GM21529 (cell line): ENCODE measurements at regions not wholly inside any gene's neighbourhood (a gene's known extent, or its start where the extent isn't known, plus 50 kb on each side); places are given as distances from the start of the nearest gene placed in this dataset.
A peak's percentile ranks its signal among the peaks of the same experiment; 100 is the strongest.

Source experiments
- ATAC-seq: cut with Tn5 transposase; IDR thresholded peaks from one replicate; pipeline ENCODE4 v1.9.1; 2021; ENCODE audit not compliant: unreplicated experiment

GRCh38 chr5:158082696-158083287 is 223.8 kb upstream of the CLINT1 start:
- ATAC-seq = no peak

GRCh38 chr5:158080112-158080511 is 221.2 kb upstream of the CLINT1 start:
- ATAC-seq = no peak

GRCh38 chr5:158079097-158079496 is 220.2 kb upstream of the CLINT1 start:
- no peak for ATAC-seq

GRCh38 chr5:158074992-158075769 is 216.2 kb upstream of the CLINT1 start:
- peak; percentile 69 for ATAC-seq

- no peak for ATAC-seq
Observed at GRCh38 chr5:158074597-158074991, 215.6 kb upstream of the CLINT1 start.

DNA sequence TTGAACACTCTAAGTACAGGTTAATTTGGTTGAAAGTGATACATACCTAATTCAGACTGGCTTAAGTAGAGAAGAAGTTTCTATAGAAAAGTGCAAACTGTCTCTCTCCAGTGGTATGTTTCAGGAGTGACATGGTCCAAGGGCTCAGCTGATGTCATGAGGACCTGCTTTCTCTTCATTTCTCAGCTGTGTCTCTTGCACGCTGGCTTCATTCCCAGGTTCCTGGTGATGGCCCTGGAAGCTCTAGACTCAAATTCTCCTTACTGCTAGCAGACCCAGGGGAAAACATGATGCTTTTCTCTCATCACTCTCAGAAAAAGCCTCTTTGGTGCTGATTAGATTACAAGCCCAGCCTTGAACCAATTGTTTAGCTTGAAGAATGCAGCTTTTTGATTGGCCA is 211.9 kb upstream of the CLINT1 start:
- no peak for ATAC-seq

DNA sequence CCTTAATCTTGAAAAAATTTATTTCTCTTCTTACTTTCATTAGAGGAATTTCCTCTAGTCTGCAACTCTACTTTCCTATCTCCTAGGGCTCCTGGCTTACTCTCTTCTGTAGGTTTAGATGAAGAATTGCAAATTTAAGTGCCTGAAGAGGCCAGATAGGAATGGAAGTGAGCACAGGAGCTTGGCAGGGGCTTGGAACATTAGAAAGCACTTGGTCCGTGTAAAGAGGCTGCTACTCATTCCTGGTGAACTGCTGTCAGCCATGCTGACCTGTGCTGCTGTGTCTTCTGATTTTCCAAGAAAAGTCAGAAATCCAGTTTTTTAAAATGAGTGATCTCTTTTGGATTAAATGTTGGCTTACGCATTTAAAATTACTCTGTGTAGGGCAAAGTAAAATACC is 210.9 kb upstream of the CLINT1 start:
- ATAC-seq = no peak

- ATAC-seq = no peak
Observed at GRCh38 chr5:158068964-158069363, 210.0 kb upstream of the CLINT1 start.

- ATAC-seq = no peak
Observed at GRCh38 chr5:158066076-158066475, 207.1 kb upstream of the CLINT1 start.

GRCh38 chr5:158064334-158065123 is 205.6 kb upstream of the CLINT1 start:
- no peak for ATAC-seq

DNA sequence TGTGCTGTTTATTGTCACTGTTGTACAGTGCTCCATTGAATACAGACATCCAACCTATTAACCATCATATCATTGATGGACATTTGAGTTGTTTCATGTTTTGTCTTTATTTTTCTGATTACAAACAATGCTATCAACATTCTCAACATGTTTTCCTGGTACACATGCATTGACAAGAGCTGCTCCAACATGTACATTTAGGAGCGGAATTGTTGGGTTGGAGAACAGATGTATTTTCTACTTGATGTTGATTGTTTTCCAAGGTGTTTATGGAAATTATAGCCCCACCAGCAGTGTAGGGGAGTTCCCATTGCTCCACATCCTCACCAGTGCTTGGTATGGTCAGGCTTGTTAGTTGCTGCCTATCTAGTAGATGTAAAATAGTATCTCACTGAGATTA is 204.1 kb upstream of the CLINT1 start:
- no peak for ATAC-seq

GRCh38 chr5:158061451-158061850 is 202.5 kb upstream of the CLINT1 start:
- ATAC-seq = no peak

DNA sequence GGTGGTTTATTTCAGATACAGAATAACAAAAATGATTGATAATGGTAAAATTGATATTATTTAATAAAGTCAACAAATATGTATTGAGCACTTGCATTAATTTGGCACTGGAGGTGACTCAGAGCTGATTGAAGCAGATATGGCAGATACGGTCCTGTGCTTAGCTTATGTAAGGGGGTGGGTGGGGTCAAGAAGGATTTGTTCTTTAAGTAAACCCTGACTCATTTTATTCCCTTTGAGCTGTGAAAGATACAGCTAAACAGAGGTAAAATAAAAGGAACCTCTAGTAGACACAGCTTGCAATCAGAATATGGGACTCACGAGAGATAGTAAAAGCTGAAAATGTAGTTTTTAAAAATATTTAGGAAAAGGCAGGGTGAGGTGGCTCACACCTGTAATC is 201.3 kb upstream of the CLINT1 start:
- ATAC-seq = no peak

GRCh38 chr5:158058208-158059120 is 199.5 kb upstream of the CLINT1 start:
- ATAC-seq = no peak

- no peak for ATAC-seq
Observed at GRCh38 chr5:158056130-158056825, 197.3 kb upstream of the CLINT1 start.

GRCh38 chr5:158055111-158055501 is 196.2 kb upstream of the CLINT1 start:
- ATAC-seq = no peak

DNA sequence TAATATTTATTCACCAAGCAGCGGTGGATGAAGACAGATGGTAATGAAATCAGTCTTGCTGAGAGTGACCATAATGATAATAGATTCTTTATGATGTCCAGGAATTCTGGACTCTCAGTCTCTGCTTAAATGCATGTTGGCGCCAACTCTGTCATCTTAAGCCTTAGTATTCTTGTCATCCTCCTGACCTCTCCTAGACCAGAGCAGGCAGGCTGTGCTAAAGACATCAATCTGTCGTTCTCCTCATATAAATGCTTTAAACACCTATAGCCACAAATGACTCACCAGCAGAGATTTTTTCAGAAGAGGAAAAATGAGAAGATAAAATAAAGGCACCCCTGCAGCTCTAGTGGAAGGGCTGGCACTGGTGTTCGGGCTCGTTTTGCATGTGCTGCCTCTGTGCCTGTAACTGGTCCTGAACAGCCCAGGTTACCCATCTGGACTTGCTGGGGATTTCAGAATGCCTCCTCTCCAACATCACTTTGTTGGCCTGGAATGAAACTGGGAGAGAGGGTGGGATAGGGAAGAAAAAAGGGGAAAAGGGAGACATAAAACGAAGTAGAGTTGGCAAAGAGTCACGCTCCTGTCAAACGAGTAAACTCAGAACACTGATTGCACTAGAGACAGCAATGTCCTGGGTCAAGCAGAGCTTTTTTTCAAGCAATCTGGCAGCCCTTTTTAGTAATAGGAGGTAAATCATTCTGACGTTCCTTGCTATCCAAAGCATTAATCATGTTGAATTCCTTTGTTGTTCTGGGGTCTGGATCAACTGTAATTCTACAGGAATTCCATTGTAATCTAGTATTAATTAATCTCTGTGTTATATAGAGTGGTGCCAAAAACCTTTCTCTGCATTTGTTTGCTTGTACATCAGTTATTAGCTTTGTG is 195.5 kb upstream of the CLINT1 start:
- ATAC-seq = no peak

- ATAC-seq = no peak
Observed at GRCh38 chr5:158051036-158051435, 192.1 kb upstream of the CLINT1 start.

GRCh38 chr5:158050421-158050820 is 191.5 kb upstream of the CLINT1 start:
- ATAC-seq = no peak
